ENCODE measurements at regions not wholly inside any gene's neighbourhood (a gene's known extent, or its start where the extent isn't known, plus 50 kb on each side); places are given as distances from the start of the nearest gene placed in this dataset.

- intact Hi-C loops (cut with micrococcal nuclease) = loop anchor here (5.0 kb wide), 1 partner anchor 348 kb away; no protein-coding TSS in a partner anchor
Measured at GRCh38 chr5:1669276-1670155, 130.1 kb downstream of the MRPL36 start.

GRCh38 chr5:1668141-1668721, 131.4 kb downstream of the MRPL36 start:
- intact Hi-C loops (cut with micrococcal nuclease) = loop anchor here (5.0 kb wide), 1 partner anchor 349 kb away; no protein-coding TSS in a partner anchor

- intact Hi-C loops (cut with micrococcal nuclease) = loop anchor here (5.0 kb wide), 1 partner anchor 350 kb away; no protein-coding TSS in a partner anchor
Measured at GRCh38 chr5:1667648-1668140, 131.9 kb downstream of the MRPL36 start.

DNA sequence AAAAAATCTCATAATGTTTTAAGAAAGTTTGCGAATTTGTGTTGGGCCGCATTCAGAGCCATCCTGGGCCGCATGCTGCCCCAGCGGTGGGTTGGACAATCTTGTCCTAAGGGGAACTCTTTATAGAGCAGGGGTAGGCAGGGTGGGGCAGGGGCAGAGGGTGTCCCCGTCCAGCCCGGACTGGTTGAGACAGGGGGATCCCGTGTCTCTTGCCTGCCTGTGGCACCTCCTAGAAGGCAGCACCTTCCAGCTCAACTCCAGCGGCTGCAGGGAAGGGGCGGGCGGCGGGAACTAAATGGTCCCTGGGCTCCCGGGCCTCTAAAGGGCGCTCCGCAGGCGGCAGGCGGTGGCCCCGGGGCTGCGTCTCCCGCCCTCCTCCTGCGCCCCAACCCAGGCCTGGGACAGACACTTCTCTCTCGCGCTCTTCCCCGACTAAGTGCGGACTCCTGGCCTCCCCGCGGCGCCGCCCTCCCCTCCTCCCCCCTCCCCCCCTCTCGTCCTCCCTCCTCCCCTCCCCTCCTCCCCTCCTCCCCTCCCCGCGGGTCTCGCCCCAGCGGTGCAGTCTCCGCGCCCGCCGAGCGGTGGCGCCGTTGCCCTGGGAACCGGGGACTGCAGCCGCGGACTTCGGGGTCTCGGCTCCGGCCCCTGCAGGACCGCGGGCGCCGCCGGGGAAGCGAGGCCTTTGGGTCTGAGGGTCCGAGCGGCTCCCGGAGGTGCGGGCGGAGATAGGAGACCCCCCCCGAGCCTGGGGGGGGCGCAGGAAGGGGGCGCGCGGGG, 132.6 kb downstream of the MRPL36 start:
- intact Hi-C loops (cut with micrococcal nuclease) = loop anchor here (5.0 kb wide), 1 partner anchor 350 kb away; no protein-coding TSS in a partner anchor

DNA sequence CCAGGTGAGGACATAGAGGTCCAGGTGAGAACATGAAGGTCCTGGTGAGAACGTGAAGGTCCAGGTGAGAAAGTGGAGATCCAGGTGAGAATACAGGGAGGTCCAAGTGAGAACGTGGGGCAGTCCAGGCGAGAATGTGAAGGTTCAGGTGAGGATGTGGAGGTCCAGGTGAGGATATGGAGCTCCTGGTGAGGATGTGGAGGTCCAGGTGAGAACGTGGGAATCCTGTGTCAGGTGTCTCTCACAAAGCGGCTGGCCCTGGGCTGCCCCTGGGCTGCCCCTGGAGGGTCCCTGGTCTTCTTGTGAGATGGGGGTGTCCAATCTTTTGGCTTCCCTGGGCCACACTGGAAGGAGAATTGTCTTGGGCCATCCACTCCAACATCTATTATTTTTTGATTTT, 133.4 kb downstream of the MRPL36 start:
- intact Hi-C loops (cut with micrococcal nuclease) = loop anchor here (5.0 kb wide), 1 partner anchor 351 kb away; no protein-coding TSS in a partner anchor

DNA sequence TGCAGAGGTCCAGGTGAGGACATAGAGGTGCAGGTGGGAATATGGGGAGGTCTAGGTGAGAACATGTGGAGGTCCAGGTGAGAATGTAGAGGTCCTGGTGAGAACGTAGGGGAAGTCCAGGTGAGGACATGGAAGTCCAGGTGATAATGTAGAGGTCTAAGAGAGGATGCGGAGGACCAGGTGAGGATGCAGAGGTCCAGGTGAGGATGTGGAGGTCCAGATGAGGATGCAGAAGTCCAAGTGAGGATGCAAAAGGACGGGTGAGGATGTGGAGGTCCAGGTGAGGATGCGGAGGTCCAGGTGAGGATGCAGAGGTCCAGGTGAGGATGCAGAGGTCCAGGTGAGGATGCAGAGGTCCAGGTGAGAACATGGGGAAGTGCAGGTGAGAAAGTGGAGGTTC, 133.8 kb downstream of the MRPL36 start:
- intact Hi-C loops (cut with micrococcal nuclease) = loop anchor here (5.0 kb wide), 1 partner anchor 351 kb away; no protein-coding TSS in a partner anchor

DNA sequence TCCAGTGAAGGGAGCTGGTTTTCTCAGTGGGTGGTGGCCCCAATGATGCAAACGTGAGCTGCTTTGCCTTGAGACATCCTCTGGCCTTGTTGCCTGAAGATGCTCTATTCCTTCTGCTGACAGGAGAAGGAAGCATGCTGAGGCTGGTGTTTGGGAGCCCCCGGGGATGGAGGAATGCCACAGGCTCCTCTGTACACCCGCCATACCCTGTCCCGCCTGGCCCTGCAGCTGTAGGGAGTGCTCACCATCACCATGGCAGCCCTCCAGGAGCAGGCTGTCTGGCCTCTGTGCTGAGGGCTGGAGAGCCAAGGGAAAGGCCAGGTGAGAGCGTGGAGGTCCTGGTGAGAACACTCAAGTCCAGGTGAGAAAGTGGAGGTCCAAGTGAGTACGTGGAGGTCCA, 134.4 kb downstream of the MRPL36 start:
- intact Hi-C loops (cut with micrococcal nuclease) = loop anchor here (5.0 kb wide), 1 partner anchor 352 kb away; no protein-coding TSS in a partner anchor

DNA sequence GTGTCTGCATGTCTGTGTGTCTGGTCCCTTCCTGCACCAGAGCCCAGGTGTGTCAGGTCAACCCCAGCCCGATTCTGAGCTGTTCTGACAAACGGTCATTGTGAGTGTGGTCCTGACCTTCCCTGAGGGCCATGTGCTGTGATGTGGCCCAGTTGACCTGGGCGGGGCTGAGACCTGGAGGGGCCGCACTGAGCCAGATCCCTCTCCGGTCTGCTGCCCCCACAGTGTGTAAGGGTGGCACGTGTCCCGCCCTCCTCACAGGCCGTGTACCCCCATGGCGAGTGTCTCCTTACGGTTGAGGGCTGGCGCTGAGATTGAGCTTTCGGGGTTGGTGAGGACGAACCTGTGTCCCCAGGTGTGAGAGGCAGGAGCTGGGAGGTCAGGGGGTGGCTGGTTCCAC, 136.5 kb downstream of the MRPL36 start:
- intact Hi-C loops (cut with micrococcal nuclease) = no loop called here

GRCh38 chr5:1662559-1663085, 137.0 kb downstream of the MRPL36 start:
- intact Hi-C loops (cut with micrococcal nuclease) = no loop called here

GRCh38 chr5:1661831-1662558, 137.6 kb downstream of the MRPL36 start:
- intact Hi-C loops (cut with micrococcal nuclease) = no loop called here

GRCh38 chr5:1661311-1661710, 137.6 kb upstream of the LPCAT1 start:
- intact Hi-C loops (cut with micrococcal nuclease) = no loop called here

- intact Hi-C loops (cut with micrococcal nuclease) = no loop called here
Measured at GRCh38 chr5:1660511-1660910, 136.8 kb upstream of the LPCAT1 start.

DNA sequence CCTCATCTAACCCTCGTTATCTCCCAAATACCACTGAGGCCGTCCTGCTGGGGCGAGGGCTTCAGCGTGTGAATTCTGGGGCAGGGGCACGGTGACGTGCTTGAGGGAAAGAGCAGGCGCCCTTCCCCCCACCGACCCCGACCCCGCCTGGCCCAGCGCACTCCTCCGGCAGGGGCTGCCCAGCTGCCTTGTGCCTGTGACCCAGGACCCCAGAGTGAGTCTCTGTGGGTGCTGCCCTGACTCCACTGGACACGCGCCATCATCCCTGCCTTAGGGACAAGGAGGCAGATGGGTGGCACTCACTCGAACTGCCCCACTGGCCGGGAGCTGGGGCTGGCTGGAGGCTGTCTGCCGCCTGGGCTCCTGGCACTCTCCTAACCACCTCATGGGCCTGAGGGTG, 136.2 kb upstream of the LPCAT1 start:
- intact Hi-C loops (cut with micrococcal nuclease) = no loop called here

DNA sequence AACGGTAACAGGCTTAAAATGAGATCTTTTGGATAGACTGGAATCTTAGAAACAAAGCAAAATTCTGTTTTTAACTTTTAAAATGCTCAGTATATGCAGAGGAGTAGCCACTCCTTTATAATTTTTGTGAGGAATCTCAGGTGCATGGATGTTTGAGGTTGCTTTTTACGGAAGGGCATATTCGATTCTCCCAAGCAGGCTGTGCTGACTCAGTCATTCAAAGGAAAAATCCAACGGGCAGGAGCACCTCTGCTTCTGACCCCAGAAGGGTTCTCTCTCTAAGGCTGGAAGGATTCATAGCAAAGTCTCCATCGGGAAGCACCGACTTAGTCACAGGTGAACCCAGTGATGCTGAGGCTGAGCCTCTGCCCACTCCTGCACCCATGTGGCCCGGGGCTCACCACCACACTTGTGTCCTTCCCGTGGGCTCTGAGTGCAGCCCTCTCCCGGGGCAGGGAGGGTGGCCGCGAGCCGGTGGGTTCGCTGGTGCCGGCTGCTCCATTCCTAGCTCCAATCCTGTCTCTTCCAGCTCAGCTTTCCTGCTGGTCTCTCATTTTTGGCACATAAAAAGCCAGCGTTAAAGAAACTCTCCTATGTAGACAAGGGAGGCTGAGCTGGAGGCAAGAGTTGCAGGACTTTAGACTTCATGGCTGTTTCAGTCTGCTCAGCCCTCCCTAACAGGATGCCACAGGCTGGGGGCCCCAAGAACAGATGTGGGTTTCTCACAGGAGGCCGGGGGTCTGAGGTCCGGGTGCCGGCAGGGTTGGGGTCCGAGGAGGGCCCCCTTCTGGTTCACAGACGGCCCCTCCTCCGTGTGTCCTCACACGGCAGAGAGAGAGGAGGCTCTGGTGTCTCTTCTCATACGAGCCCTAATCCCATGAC, 135.6 kb upstream of the LPCAT1 start:
- intact Hi-C loops (cut with micrococcal nuclease) = no loop called here

- intact Hi-C loops (cut with micrococcal nuclease) = no loop called here
Measured at GRCh38 chr5:1658665-1659064, 134.9 kb upstream of the LPCAT1 start.

DNA sequence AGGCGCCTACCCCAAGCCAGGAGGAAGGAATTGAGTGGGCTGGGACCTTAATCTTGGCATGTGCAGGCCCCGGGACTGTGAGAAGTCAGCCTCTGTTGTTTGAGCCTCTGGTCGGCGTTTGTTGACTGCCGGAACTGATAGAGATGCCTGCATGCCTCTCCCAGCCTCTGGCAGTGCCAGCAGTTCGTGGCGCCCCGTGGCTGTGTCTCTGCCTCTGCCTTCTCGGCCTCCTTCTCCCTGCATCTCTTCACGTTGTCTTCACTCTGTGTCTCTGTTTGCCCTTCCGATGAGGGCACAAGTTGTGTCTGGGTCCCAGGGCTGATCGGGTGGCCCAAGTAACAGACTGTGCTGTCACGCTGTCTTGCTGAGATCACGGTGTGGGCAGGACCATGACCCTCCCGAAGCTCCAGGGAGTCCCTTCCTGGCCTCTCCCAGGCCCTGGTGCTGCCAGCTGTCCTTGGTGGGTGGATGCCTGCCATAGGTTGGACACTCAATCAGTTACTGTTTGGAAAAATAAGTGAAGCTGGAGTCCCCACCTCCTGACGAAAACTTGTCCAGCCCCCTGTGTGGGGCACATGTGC, 133.5 kb upstream of the LPCAT1 start:
- intact Hi-C loops (cut with micrococcal nuclease) = no loop called here

DNA sequence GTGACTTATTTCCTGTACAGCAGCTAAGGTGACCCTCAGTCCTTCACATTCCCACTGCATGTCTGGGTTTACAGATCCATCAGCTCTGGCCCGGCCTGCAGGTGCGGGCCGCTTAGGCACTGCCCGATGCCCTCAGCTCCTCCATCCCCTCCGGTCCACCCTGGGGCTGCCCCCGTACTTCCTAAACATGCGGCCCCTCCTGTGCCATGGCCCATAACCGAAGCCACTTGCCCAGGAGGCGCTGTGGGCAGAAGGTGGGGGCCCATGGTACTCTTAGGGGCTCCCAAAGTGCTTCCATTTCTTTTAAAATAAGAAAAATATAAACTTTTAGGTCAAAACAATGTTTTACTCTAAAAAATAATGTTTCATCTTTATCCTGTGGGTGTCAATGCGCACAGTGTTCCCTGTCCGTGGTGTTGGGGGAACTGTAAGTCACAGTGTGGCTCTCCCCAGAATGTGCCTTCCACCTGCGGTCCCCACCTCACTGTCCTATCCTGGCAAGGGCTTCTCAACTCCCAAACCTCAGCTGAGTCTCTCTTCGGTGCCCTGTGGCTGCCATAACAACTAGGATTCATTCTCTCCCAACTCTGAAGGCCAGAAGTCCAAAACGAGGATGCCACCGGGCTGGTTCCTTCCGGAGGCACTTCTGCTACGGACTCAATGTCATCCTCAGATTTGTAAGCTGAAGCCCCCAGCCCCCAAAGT, 132.7 kb upstream of the LPCAT1 start:
- intact Hi-C loops (cut with micrococcal nuclease) = no loop called here

DNA sequence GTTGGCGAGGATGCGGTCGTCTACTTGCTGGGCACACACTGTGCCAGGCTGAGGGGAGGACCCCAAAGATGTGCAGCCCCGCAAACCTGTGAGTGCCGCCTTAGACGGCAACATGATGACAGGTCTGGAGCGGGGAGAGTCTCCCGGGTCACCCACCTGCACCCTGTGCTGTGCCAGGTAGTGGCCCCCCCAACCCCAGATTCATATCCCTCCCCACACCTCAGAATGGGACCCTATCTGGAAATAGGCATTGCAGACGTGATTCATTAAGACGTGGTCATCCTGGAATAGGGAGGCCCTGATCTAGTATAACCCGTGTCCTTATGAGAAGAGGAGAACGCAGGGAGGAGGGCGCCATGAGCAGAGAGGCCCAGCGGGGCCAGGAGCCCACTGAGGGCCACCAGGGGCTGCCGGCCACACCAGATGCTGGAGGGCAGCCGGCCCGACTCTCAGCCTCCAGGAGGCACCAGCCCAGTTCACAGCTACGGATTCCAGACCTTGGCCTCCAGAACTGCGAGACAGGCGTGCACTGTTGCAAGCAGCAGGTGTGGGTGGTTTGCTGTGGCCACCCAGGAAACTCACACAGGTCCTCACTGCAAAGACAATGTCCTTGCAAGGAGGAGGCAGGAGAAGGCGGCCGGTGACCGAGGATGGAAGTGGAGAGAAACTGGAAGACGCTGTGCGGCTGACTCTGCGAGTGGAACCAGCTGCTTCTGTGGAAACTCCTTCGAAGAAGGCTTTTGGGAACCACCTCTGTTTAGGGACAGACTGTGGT, 131.9 kb upstream of the LPCAT1 start:
- intact Hi-C loops (cut with micrococcal nuclease) = no loop called here
